MG63 (cell line): ENCODE measurements at regions not wholly inside any gene's neighbourhood (a gene's known extent, or its start where the extent isn't known, plus 50 kb on each side); places are given as distances from the start of the nearest gene placed in this dataset.

ENCODE experiments used
- DNase-seq: peaks from one replicate; pipeline ENCODE4 v3.0.0-alpha.2; 2020
- H3K27me3 ChIP-seq: fragments of 250-450 bp; sonication (Bioruptor Pico); 2 replicates; pipeline ENCODE4 v1.5.1; 2020; ENCODE audit warnings: mild to moderate bottlenecking, moderate library complexity
- H3K36me3 ChIP-seq: fragments of 250-450 bp; sonication (Bioruptor Pico); 2 replicates; pipeline ENCODE4 v1.5.1; 2020; ENCODE audit warnings: mild to moderate bottlenecking, moderate library complexity
- H3K4me3 ChIP-seq: fragments of 250-450 bp; sonication (Bioruptor Pico); 2 replicates; pipeline ENCODE4 v1.5.1; 2020; ENCODE audit warnings: mild to moderate bottlenecking, moderate library complexity
- H3K9me3 ChIP-seq: fragments of 250-450 bp; sonication (Bioruptor Pico); 2 replicates; pipeline ENCODE4 v1.5.1; 2020; ENCODE audit warnings: mild to moderate bottlenecking, moderate library complexity

- no peak overlapping the region for H3K4me3 ChIP-seq
- no peaks in the 10 kb centered on the region for H3K36me3 ChIP-seq
- H3K27me3 ChIP-seq, result no peaks in the 10 kb centered on the region
- 0 out of 2 replicates have a peak, but pooled peaks cover 3% of the 10 kb centered on the region for H3K9me3 ChIP-seq
- DNase-seq, result no peak
Measured at GRCh38 chr3:194933465-194933864, 247.8 kb downstream of the FAM43A start.

DNA sequence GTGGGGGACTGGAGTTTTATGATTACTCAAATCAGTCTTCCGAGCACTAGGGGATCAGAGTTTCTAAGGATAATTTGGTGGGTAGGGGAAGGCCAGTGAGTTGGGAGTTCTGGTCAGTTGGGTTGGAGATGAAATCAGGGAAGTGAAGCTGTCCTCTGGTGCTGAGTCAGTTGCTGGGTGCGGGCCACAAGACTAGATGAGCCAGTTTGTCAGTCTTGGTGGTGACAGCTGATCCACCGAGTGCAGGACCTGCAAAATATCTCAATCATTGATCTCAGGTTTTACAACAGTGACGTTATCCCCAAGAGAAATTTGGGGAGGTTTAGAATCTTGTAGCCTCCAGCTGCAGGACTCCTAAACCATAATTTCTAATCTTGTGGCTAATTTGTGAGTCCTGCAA is 249.4 kb downstream of the FAM43A start:
- H3K4me3 ChIP-seq, result no peak overlapping the region
- H3K27me3 ChIP-seq, result no peaks in the 10 kb centered on the region
- 0 out of 2 replicates have a peak, but pooled peaks cover 3% of the 10 kb centered on the region for H3K9me3 ChIP-seq
- DNase-seq, result no peak
- H3K36me3 ChIP-seq, result no peaks in the 10 kb centered on the region

DNA sequence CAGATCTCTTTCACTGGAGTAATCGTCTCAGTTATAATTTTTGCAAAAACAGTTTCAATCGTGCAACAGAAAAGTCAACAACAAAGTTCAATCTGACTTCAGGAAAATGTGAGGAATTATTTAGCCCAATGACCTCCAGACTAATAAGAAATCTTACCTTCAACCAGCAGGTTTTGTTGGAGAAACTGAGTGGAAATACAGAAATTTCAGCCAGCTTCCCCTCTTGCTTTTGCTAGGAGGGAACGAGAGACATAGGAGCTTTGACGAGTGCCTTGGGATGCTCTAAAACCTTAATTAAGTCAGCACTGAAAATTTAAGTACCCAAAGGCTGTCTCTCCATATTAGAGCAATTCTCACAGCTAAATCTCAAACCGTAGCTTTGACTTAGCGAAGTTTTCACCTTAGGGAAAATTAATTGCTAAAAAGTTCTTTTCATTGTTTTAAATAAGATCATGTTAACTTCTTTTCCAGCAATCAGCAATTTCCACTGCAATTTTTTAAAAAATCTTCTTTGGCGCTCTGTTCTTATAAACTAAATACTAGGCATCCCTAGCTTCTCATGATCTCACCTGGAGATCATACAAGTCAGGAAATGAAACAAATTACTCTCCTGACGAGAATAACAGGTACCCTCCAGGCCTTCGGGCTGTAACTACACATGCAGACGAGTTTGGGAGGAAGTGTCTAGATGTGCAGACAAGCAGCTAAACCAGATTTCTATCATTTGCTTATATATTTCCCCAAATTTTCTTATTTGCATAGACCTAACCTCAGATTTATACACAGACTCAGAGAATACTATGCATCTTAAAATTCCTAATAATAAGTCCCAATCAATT is 250.2 kb downstream of the FAM43A start:
- no peak for DNase-seq
- H3K4me3 ChIP-seq, result no peak overlapping the region
- H3K27me3 ChIP-seq, result no peaks in the 10 kb centered on the region
- 0 out of 2 replicates have a peak, but pooled peaks cover 3% of the 10 kb centered on the region for H3K9me3 ChIP-seq
- no peaks in the 10 kb centered on the region for H3K36me3 ChIP-seq

- Histone ChIP-seq H3K4me3 (no peak overlapping the region), H3K9me3 (0 out of 2 replicates have a peak, but pooled peaks cover 3% of the 10 kb centered on the region), H3K27me3 (no peaks in the 10 kb centered on the region), H3K36me3 (no peaks in the 10 kb centered on the region)
- no peak for DNase-seq
Measured at GRCh38 chr3:194936659-194937058, 251.0 kb downstream of the FAM43A start.

DNA sequence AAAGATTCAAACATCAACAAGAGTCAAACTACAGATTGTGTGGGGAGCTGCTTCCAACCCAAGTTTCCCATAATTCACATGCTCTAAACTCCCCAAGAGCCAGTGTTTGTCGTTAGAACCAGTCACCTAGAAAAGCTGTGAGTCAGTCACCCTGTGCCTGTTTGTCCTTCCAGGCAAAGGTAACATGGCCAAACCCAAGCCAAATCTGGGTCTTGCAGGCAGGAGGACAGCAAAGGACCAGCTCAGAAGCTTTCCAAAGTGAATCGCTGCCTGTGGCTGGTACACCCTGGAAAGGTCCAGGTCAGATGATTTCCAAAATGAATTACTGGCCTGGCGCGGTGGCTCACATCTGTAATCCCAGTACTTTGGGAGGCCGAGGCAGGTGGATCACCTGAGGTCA is 251.5 kb downstream of the FAM43A start:
- Histone ChIP-seq H3K9me3 (0 out of 2 replicates have a peak, but pooled peaks cover 3% of the 10 kb centered on the region), H3K27me3 (no peaks in the 10 kb centered on the region), H3K36me3 (no peaks in the 10 kb centered on the region), H3K4me3 (no peak overlapping the region)
- no peak for DNase-seq

DNA sequence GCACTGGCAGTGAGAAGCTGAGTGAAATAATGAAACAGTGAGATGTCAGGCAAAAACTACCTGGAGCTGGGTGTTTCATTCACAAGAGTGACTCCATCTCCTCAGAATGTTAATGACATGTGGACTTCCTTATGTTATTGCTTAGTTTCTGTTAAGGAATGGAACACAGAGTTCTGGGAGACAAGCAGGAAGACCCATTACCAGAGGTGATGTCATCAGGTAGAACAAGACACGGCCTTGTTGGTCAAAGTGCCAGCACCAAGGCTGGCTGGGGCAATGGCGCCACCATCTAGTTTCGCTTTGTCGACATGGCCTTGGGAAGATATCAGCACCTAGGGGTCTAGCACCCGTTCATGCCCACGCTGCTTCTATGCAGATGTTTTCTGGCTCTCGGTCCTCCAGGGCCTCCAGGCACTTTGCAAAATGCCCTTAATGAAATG is 252.2 kb downstream of the FAM43A start:
- H3K36me3 ChIP-seq, result no peaks in the 10 kb centered on the region
- no peak overlapping the region for H3K4me3 ChIP-seq
- no peak for DNase-seq
- H3K9me3 ChIP-seq, result 0 out of 2 replicates have a peak, but pooled peaks cover 3% of the 10 kb centered on the region
- H3K27me3 ChIP-seq, result no peaks in the 10 kb centered on the region

GRCh38 chr3:194938845-194939531 is 253.3 kb downstream of the FAM43A start:
- DNase-seq, result peak; percentile 83
- H3K36me3 ChIP-seq, result no peaks in the 10 kb centered on the region
- no peaks in the 10 kb centered on the region for H3K27me3 ChIP-seq
- H3K9me3 ChIP-seq, result 0 out of 2 replicates have a peak, but pooled peaks cover 3% of the 10 kb centered on the region
- H3K4me3 ChIP-seq, result no peak overlapping the region

GRCh38 chr3:194939532-194939909 is 253.8 kb downstream of the FAM43A start:
- Histone ChIP-seq H3K36me3 (no peaks in the 10 kb centered on the region), H3K9me3 (0 out of 2 replicates have a peak, but pooled peaks cover 3% of the 10 kb centered on the region), H3K4me3 (no peak overlapping the region), H3K27me3 (no peaks in the 10 kb centered on the region)
- no peak for DNase-seq

GRCh38 chr3:194939949-194940770 is 254.5 kb downstream of the FAM43A start:
- Histone ChIP-seq H3K4me3 (no peak overlapping the region), H3K27me3 (no peaks in the 10 kb centered on the region), H3K9me3 (0 out of 2 replicates have a peak, but pooled peaks cover 3% of the 10 kb centered on the region), H3K36me3 (no peaks in the 10 kb centered on the region)
- DNase-seq, result no peak

DNA sequence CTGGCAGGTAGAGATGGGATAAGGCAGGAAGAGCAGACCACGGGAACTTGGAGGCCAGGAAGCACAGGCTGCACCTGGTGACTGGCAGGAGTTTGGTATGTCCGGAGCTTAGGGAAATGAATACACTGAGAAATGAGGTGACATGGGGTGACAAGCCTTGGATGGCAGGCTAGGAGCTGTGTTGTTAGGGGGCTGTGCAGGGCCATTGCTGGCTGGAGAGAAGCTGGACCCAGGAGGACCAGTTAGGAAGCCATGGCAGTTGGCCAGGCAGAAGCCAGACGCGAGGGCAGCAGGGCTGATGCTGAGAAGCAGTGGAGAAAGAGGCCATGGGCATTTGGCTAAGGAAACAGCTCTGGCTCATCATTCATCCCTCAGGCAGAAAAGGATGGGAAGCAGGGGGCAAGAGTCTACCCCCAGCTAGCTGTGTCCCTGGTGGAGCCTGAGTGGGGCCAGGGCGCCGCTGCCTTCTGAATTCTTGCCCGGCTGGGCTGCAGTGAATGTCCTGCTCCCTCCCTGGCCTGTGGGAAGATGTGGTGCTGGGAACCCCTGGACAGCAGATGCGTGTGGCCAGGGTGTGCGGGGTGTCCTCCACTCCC is 255.8 kb downstream of the FAM43A start:
- H3K4me3 ChIP-seq, result no peak overlapping the region
- DNase-seq, result no peak
- H3K36me3 ChIP-seq, result no peaks in the 10 kb centered on the region
- H3K27me3 ChIP-seq, result no peaks in the 10 kb centered on the region
- 0 out of 2 replicates have a peak, but pooled peaks cover 3% of the 10 kb centered on the region for H3K9me3 ChIP-seq

GRCh38 chr3:194941956-194942511 is 256.4 kb downstream of the FAM43A start:
- 0 out of 2 replicates have a peak, but pooled peaks cover 3% of the 10 kb centered on the region for H3K9me3 ChIP-seq
- H3K36me3 ChIP-seq, result no peaks in the 10 kb centered on the region
- no peaks in the 10 kb centered on the region for H3K27me3 ChIP-seq
- no peak overlapping the region for H3K4me3 ChIP-seq
- DNase-seq, result no peak

- DNase-seq, result no peak
- H3K27me3 ChIP-seq, result no peaks in the 10 kb centered on the region
- no peaks in the 10 kb centered on the region for H3K9me3 ChIP-seq
Measured at GRCh38 chr3:194944526-194944925, 258.8 kb downstream of the FAM43A start.

GRCh38 chr3:194945508-194945907 is 259.8 kb downstream of the FAM43A start:
- no peak for DNase-seq
- Histone ChIP-seq H3K27me3 (no peaks in the 10 kb centered on the region), H3K9me3 (no peaks in the 10 kb centered on the region), H3K36me3 (no peaks in the 10 kb centered on the region), H3K4me3 (no peak overlapping the region)

More at GRCh38 chr3:194944526-194944925, 258.8 kb downstream of the FAM43A start:
- Histone ChIP-seq H3K36me3 (no peaks in the 10 kb centered on the region), H3K4me3 (no peak overlapping the region)

GRCh38 chr3:194946091-194946490 is 260.4 kb downstream of the FAM43A start:
- Histone ChIP-seq H3K9me3 (no peaks in the 10 kb centered on the region), H3K36me3 (no peaks in the 10 kb centered on the region)

DNA sequence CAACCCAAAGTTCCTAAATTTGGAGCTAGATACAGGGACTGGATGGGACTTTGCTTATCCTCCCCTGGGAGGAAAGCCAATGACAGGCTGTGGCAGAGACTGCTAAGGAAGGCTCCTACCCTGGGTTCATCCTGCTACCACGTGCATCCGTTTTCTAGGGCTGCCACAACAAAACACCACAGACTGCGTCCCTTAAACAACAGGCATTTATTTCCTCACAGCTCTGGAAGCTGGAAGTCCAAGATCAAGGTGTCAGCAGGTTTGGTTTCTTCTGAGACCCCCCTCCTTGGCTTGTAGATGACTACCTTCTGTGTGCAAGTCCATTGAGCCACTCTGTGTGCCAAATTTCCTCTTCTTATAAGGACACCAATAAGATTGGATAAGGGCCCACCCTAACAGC is 263.9 kb downstream of the FAM43A start:
- Histone ChIP-seq H3K9me3 (no peaks in the 10 kb centered on the region), H3K36me3 (no peaks in the 10 kb centered on the region), H3K4me3 (no peak overlapping the region), H3K27me3 (no peaks in the 10 kb centered on the region)
- no peak for DNase-seq

More at GRCh38 chr3:194946091-194946490, 260.4 kb downstream of the FAM43A start:
- Histone ChIP-seq H3K27me3 (no peaks in the 10 kb centered on the region), H3K4me3 (no peak overlapping the region)
- no peak for DNase-seq
